ENCODE measurements at regions not wholly inside any gene's neighbourhood (a gene's known extent, or its start where the extent isn't known, plus 50 kb on each side); places are given as distances from the start of the nearest gene placed in this dataset.
"Not testable (repeated sequence)": the region's sequence is repeated elsewhere in the genome, so short reads cannot be mapped to it uniquely, and the experiment has no call there.

GRCh38 chr5:104840284-104840683 lies 1277.7 kb upstream of the NUDT12 start:
- Histone ChIP-seq H3K4me2 (replicated peaks; ENCODE audit: low read depth, low read length, poor library complexity, severe bottlenecking) (no peak overlapping the region), H3K9me3 (ENCODE audit: control extremely low read depth in 1 of 3, control insufficient read depth in 2 of 3, insufficient read depth in 1 of 3, low read length in 2 of 3) (peaks cover 0 to 1% (median 0%) of the 10 kb centered on the region in 3 donors), H3K36me3 (replicated peaks in 1 of 2; ENCODE audit: control extremely low read depth in 1 of 2, control insufficient read depth in 1 of 2, extremely low read depth in 1 of 2, insufficient read depth in 2 of 2, low read length in 1 of 2) (no peaks in the 10 kb centered on the region), H3K4me3 (ENCODE audit: control extremely low read depth in 1 of 5, extremely low read depth in 1 of 5, insufficient read depth in 1 of 5, low read depth in 2 of 5, low read length in 4 of 5) (no peak overlapping the region), H4K20me1 (ENCODE audit: control insufficient read depth, insufficient read depth, low read length, poor library complexity, severe bottlenecking) (no peaks in the 10 kb centered on the region), H3K27me3 (replicated peaks in 1 of 4; ENCODE audit: control extremely low read depth in 1 of 4, control insufficient read depth in 3 of 4, insufficient read depth in 4 of 4, low read length in 3 of 4) (no peaks in the 10 kb centered on the region), H3K79me2 (ENCODE audit: control insufficient read depth, insufficient read depth, low read length) (no peaks in the 10 kb centered on the region), H3K4me1 (ENCODE audit: control insufficient read depth in 2 of 2, insufficient read depth in 2 of 2, low read length in 2 of 2) (no peaks in the 10 kb centered on the region), H2AFZ (ENCODE audit: insufficient read depth, low read depth, low read length, poor library complexity, severe bottlenecking) (no peak overlapping the region), H3K9ac (ENCODE audit: low read length) (no peak overlapping the region), H3K27ac (ENCODE audit: low read length in 2 of 2) (no peak overlapping the region)
- H3K9me3 Mint-ChIP-seq (ENCODE audit: insufficient read depth): no peaks in the 10 kb centered on the region
- H3K4me3 Mint-ChIP-seq: no peak overlapping the region
- no peaks in the 10 kb centered on the region for H3K4me1 Mint-ChIP-seq
- intact Hi-C loops (cut with micrococcal nuclease): no loop called here
- DNase-seq (no peak), ATAC-seq (ENCODE audit: low read depth) (no peak)
- H3K27ac Mint-ChIP-seq: no peak overlapping the region
- WGBS (ENCODE audit: insufficient coverage): no CpG with 5 or more reads among the region's 1 CpG
- TF ChIP-seq, protein P1, sequence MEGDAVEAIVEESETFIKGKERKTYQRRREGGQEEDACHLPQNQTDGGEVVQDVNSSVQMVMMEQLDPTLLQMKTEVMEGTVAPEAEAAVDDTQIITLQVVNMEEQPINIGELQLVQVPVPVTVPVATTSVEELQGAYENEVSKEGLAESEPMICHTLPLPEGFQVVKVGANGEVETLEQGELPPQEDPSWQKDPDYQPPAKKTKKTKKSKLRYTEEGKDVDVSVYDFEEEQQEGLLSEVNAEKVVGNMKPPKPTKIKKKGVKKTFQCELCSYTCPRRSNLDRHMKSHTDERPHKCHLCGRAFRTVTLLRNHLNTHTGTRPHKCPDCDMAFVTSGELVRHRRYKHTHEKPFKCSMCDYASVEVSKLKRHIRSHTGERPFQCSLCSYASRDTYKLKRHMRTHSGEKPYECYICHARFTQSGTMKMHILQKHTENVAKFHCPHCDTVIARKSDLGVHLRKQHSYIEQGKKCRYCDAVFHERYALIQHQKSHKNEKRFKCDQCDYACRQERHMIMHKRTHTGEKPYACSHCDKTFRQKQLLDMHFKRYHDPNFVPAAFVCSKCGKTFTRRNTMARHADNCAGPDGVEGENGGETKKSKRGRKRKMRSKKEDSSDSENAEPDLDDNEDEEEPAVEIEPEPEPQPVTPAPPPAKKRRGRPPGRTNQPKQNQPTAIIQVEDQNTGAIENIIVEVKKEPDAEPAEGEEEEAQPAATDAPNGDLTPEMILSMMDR (IDR thresholded peaks at IDR 0.05): no peak
- no peak for TF ChIP-seq EZH2 (IDR thresholded peaks at IDR 0.05; ENCODE audit: borderline replicate concordance, insufficient read depth, low read depth, low read length, poor library complexity, severe bottlenecking)
- H3K27me3 Mint-ChIP-seq: no peaks in the 10 kb centered on the region
- CTCF ChIA-PET: no interaction called here
- POLR2A ChIA-PET: no interaction called here

- intact Hi-C loops (cut with micrococcal nuclease); POLR2A ChIA-PET; H3K9me3 Mint-ChIP-seq (ENCODE audit: insufficient read depth); ATAC-seq (ENCODE audit: low read depth); H3K36me3 ChIP-seq (replicated peaks in 1 of 2; ENCODE audit: control extremely low read depth in 1 of 2, control insufficient read depth in 1 of 2, extremely low read depth in 1 of 2, insufficient read depth in 2 of 2, low read length in 1 of 2); H3K4me1 ChIP-seq (ENCODE audit: control insufficient read depth in 2 of 2, insufficient read depth in 2 of 2, low read length in 2 of 2); H3K27ac ChIP-seq (ENCODE audit: low read length in 2 of 2); H3K27me3 Mint-ChIP-seq; H3K27me3 ChIP-seq (replicated peaks in 1 of 4; ENCODE audit: control extremely low read depth in 1 of 4, control insufficient read depth in 3 of 4, insufficient read depth in 4 of 4, low read length in 3 of 4); H3K4me2 ChIP-seq (replicated peaks; ENCODE audit: low read depth, low read length, poor library complexity, severe bottlenecking); H3K4me3 Mint-ChIP-seq; H3K9ac ChIP-seq (ENCODE audit: low read length); H3K4me3 ChIP-seq (ENCODE audit: control extremely low read depth in 1 of 5, extremely low read depth in 1 of 5, insufficient read depth in 1 of 5, low read depth in 2 of 5, low read length in 4 of 5); DNase-seq; CTCF ChIA-PET; H3K27ac Mint-ChIP-seq; H3K4me1 Mint-ChIP-seq; H2AFZ ChIP-seq (ENCODE audit: insufficient read depth, low read depth, low read length, poor library complexity, severe bottlenecking); H3K9me3 ChIP-seq (ENCODE audit: control extremely low read depth in 1 of 3, control insufficient read depth in 2 of 3, insufficient read depth in 1 of 3, low read length in 2 of 3); H4K20me1 ChIP-seq (ENCODE audit: control insufficient read depth, insufficient read depth, low read length, poor library complexity, severe bottlenecking); H3K79me2 ChIP-seq (ENCODE audit: control insufficient read depth, insufficient read depth, low read length): not testable (repeated sequence)
- 100% methylated on average over 1 of the region's 3 CpGs for WGBS (ENCODE audit: insufficient coverage)
These were observed 1268.9 kb upstream of the NUDT12 start for GRCh38 chr5:104831515-104831914.
